ENCODE measurements at regions not wholly inside any gene's neighbourhood (a gene's known extent, or its start where the extent isn't known, plus 50 kb on each side); places are given as distances from the start of the nearest gene placed in this dataset.

DNA sequence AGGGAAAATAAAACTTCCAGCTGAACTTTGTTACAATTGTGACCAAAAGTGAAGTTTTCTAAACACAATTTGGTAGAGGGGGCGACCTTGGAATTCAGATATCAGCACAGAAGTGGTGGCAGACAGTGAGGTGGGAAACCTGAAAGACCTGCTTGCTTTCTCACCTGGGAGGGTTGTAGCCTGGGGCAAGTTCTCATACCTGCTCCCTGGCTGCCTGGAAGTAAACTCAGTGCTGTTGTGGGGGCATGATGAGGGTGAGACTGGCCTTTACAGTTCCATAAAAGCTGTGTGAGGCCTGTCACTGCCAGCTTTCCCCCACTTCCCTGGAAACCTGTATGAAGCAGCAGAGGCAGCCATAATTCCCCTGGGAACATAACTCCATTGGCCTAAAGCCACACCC, 1180.2 kb downstream of the FAM133A start:
- TF ChIP-seq, protein P1, sequence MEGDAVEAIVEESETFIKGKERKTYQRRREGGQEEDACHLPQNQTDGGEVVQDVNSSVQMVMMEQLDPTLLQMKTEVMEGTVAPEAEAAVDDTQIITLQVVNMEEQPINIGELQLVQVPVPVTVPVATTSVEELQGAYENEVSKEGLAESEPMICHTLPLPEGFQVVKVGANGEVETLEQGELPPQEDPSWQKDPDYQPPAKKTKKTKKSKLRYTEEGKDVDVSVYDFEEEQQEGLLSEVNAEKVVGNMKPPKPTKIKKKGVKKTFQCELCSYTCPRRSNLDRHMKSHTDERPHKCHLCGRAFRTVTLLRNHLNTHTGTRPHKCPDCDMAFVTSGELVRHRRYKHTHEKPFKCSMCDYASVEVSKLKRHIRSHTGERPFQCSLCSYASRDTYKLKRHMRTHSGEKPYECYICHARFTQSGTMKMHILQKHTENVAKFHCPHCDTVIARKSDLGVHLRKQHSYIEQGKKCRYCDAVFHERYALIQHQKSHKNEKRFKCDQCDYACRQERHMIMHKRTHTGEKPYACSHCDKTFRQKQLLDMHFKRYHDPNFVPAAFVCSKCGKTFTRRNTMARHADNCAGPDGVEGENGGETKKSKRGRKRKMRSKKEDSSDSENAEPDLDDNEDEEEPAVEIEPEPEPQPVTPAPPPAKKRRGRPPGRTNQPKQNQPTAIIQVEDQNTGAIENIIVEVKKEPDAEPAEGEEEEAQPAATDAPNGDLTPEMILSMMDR (IDR thresholded peaks at IDR 0.05): no peak

DNA sequence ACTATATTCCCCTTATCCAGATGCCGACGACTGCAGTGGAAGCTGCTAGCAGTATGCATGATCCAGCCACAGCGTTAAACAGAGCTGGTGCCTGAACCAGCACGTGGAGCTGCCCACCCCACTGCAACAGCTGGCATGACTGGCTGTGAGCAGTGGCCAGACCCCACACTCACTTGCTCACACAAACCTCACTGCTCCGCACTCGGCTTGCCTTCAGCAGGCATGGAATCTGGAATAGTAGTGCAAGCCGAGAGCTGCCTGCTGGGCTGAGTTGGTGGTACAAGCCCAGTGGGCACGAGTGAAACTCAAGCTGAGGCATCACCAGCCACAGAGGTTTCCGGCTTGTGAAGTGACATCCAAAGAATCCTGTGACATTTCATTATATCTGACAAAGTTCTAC, 1197.6 kb downstream of the FAM133A start:
- TF ChIP-seq, protein P1 (IDR thresholded peaks at IDR 0.05): no peak

- TF ChIP-seq, protein P1 (IDR thresholded peaks at IDR 0.05): no peak
Measured at GRCh38 chrX:94901849-94902248, 1227.8 kb downstream of the FAM133A start.

- TF ChIP-seq, protein P1 (IDR thresholded peaks at IDR 0.05): no peak
Measured at GRCh38 chrX:94908171-94908570, 1234.2 kb downstream of the FAM133A start.

- TF ChIP-seq, protein P1 (IDR thresholded peaks at IDR 0.05): no peak
Measured at GRCh38 chrX:94908648-94909047, 1234.6 kb downstream of the FAM133A start.

GRCh38 chrX:94914235-94914634, 1240.2 kb downstream of the FAM133A start:
- TF ChIP-seq, protein P1 (IDR thresholded peaks at IDR 0.05): no peak

- TF ChIP-seq, protein P1 (IDR thresholded peaks at IDR 0.05): no peak
Measured at GRCh38 chrX:94932278-94932965, 1258.4 kb downstream of the FAM133A start.

GRCh38 chrX:94936722-94937121, 1262.7 kb downstream of the FAM133A start:
- TF ChIP-seq, protein P1 (IDR thresholded peaks at IDR 0.05): no peak

All from LNCAP (cell line).